Neuronal stem cell (in vitro differentiated cells): ENCODE measurements at regions not wholly inside any gene's neighbourhood (a gene's known extent, or its start where the extent isn't known, plus 50 kb on each side); places are given as distances from the start of the nearest gene placed in this dataset.

Experiments
- DNase-seq: peaks from one replicate; pipeline ENCODE4 v3.0.0-alpha.2; 2013; ENCODE audit warnings: low spot score
- H2AFZ ChIP-seq: one replicate; pipeline ENCODE4 v1.6.1; 2013; ENCODE audit warnings: mild to moderate bottlenecking, low read length, inconsistent platforms
- H2AK5ac ChIP-seq: 2 replicates; pipeline ENCODE4 v1.6.1; 2013; ENCODE audit warnings: low read depth, mild to moderate bottlenecking, inconsistent platforms, low read length, moderate library complexity, mixed read lengths
- H2BK120ac ChIP-seq: 2 replicates; pipeline ENCODE4 v1.6.1; 2013; ENCODE audit warnings: low read depth, mild to moderate bottlenecking, inconsistent platforms, low read length, moderate library complexity, mixed read lengths
- H2BK12ac ChIP-seq: one replicate; pipeline ENCODE4 v1.6.1; 2013; ENCODE audit warnings: low read length, inconsistent platforms
- H2BK15ac ChIP-seq: 2 replicates; pipeline ENCODE4 v1.6.1; 2013; ENCODE audit warnings: mild to moderate bottlenecking, low read length, inconsistent platforms, mixed read lengths
- H2BK5ac ChIP-seq: one replicate; pipeline ENCODE4 v1.6.1; 2013; ENCODE audit warnings: inconsistent platforms, mild to moderate bottlenecking, low read length, moderate library complexity
- H3K14ac ChIP-seq: one replicate; pipeline ENCODE4 v1.6.1; 2013; ENCODE audit warnings: low read length, inconsistent platforms
- H3K18ac ChIP-seq: 2 replicates; pipeline ENCODE4 v1.6.1; 2013; ENCODE audit warnings: low read length, inconsistent platforms
- H3K23ac ChIP-seq: 2 replicates; pipeline ENCODE4 v1.6.1; 2013; ENCODE audit warnings: low read depth, mild to moderate bottlenecking, mixed read lengths, low read length, inconsistent platforms; ENCODE audit not compliant: poor library complexity
- H3K27ac ChIP-seq: replicated peaks from 3 replicates; pipeline ENCODE4 v1.5.1; 2013; ENCODE audit warnings: low read length, inconsistent platforms
- H3K27me3 ChIP-seq, 3 experiments: 2 replicates each; pipeline ENCODE4 v1.6.1; 2013; ENCODE audit warnings: low read length in 3 of 3, mild to moderate bottlenecking in 2 of 3, inconsistent platforms in 1 of 3, low read depth in 1 of 3, mixed read lengths in 1 of 3, moderate library complexity in 1 of 3; ENCODE audit not compliant: control insufficient read depth in 3 of 3, insufficient read depth in 3 of 3
- H3K36me3 ChIP-seq, 2 donors: replicated peaks in 1 of 2; 2 replicates each; pipeline ENCODE4 v1.6.1; 2013; ENCODE audit warnings: low read length in 2 of 2; ENCODE audit not compliant: control insufficient read depth in 2 of 2, insufficient read depth in 2 of 2
- H3K4ac ChIP-seq: 2 replicates; pipeline ENCODE4 v1.6.1; 2013; ENCODE audit warnings: inconsistent platforms, mild to moderate bottlenecking, low read length, moderate library complexity
- H3K4me1 ChIP-seq, 2 donors: 1 replicate in 1 of 2; 2 replicates in 1 of 2; pipeline ENCODE4 v1.6.1; 2013; ENCODE audit warnings: low read length in 2 of 2, low read depth in 1 of 2; ENCODE audit not compliant: control insufficient read depth in 2 of 2, insufficient read depth in 1 of 2
- H3K4me2 ChIP-seq: one replicate; pipeline ENCODE4 v1.6.1; 2013; ENCODE audit warnings: mild to moderate bottlenecking, low read length, inconsistent platforms; ENCODE audit not compliant: insufficient read depth, poor library complexity, severe bottlenecking
- H3K4me3 ChIP-seq, 2 donors: 2 replicates each; pipeline ENCODE4 v1.5.1; 2013; ENCODE audit warnings: low read length in 2 of 2, mild to moderate bottlenecking in 2 of 2, inconsistent platforms in 1 of 2, moderate library complexity in 1 of 2
- H3K79me1 ChIP-seq: one replicate; pipeline ENCODE4 v1.6.1; 2013; ENCODE audit warnings: low read depth, mild to moderate bottlenecking, inconsistent platforms, low read length, moderate library complexity
- H3K9ac ChIP-seq: one replicate; pipeline ENCODE4 v1.6.1; 2013; ENCODE audit warnings: mild to moderate bottlenecking, low read depth, low read length, inconsistent platforms; ENCODE audit not compliant: poor library complexity
- H3K9me3 ChIP-seq, 2 donors: replicated peaks in 1 of 2; 2 replicates each; pipeline versions ENCODE3 to v1.6.1; 2013; ENCODE audit warnings: low read length in 2 of 2, mild to moderate bottlenecking in 2 of 2, inconsistent platforms in 1 of 2, low read depth in 1 of 2, mixed read lengths in 1 of 2, moderate library complexity in 1 of 2; ENCODE audit not compliant: control insufficient read depth in 2 of 2, insufficient read depth in 1 of 2
- H4K8ac ChIP-seq: one replicate; pipeline ENCODE4 v1.6.1; 2013; ENCODE audit warnings: low read depth, mild to moderate bottlenecking, inconsistent platforms, low read length, moderate library complexity
- H4K91ac ChIP-seq: one replicate; pipeline ENCODE4 v1.6.1; 2013; ENCODE audit warnings: low read length, low read depth, mild to moderate bottlenecking, inconsistent platforms; ENCODE audit not compliant: poor library complexity
- WGBS, 2 donors: extraction: QIAGEN DNeasy Blood & Tissue Kit; methylation state at CpG; one replicate each; pipeline ENCODE4 v1.1.7; 2013; ENCODE audit warnings: missing lambda C conversion rate in 2 of 2, mixed read lengths in 1 of 2; ENCODE audit not compliant: insufficient read length in 2 of 2, insufficient replicate concordance in 1 of 2; ENCODE audit errors: extremely low coverage in 2 of 2; 5-methylcytosine and 5-hydroxymethylcytosine counted together

- Histone ChIP-seq H3K23ac (no peak overlapping the region), H3K27ac (no peak overlapping the region), H3K14ac (no peak overlapping the region), H3K4me3 (no peak overlapping the region), H2BK12ac (no peak overlapping the region), H3K4me1 (no peaks in the 10 kb centered on the region), H4K91ac (no peak overlapping the region), H2AFZ (no peak overlapping the region), H3K9me3 (no peaks in the 10 kb centered on the region), H3K4me2 (no peak overlapping the region), H3K9ac (no peak overlapping the region), H2BK15ac (no peak overlapping the region), H3K36me3 (no peaks in the 10 kb centered on the region), H3K27me3 (no peaks in the 10 kb centered on the region), H3K79me1 (no peaks in the 10 kb centered on the region), H3K4ac (no peak overlapping the region), H2AK5ac (no peak overlapping the region), H4K8ac (no peak overlapping the region), H2BK120ac (no peak overlapping the region), H2BK5ac (no peak overlapping the region), H3K18ac (no peak overlapping the region)
- DNase-seq: no peak
These were observed 365.1 kb downstream of the IPO8 start for GRCh38 chr12:30330565-30330964.

GRCh38 chr12:30329281-30329680, 366.4 kb downstream of the IPO8 start:
- Histone ChIP-seq H3K36me3 (no peaks in the 10 kb centered on the region), H3K27ac (no peak overlapping the region), H3K23ac (no peak overlapping the region), H3K27me3 (no peaks in the 10 kb centered on the region), H3K4ac (no peak overlapping the region), H2AFZ (no peak overlapping the region), H3K4me1 (no peaks in the 10 kb centered on the region), H3K9ac (no peak overlapping the region), H2BK120ac (no peak overlapping the region), H3K79me1 (no peaks in the 10 kb centered on the region), H2BK12ac (no peak overlapping the region), H4K8ac (no peak overlapping the region), H2AK5ac (no peak overlapping the region), H3K14ac (no peak overlapping the region), H3K18ac (no peak overlapping the region), H3K4me2 (no peak overlapping the region), H3K9me3 (no peaks in the 10 kb centered on the region), H2BK5ac (no peak overlapping the region), H2BK15ac (no peak overlapping the region), H4K91ac (no peak overlapping the region), H3K4me3 (no peak overlapping the region)
- no CpG with 5 or more reads among the region's 2 CpGs for WGBS, 2 donors
- no peak for DNase-seq

GRCh38 chr12:30323008-30323407, 372.7 kb downstream of the IPO8 start:
- Histone ChIP-seq H3K4me2 (no peak overlapping the region), H2AFZ (no peak overlapping the region), H3K9me3 (no peaks in the 10 kb centered on the region), H3K27me3 (no peaks in the 10 kb centered on the region), H2AK5ac (no peak overlapping the region), H2BK120ac (no peak overlapping the region), H2BK5ac (no peak overlapping the region), H2BK12ac (no peak overlapping the region), H3K4ac (no peak overlapping the region), H3K79me1 (no peaks in the 10 kb centered on the region), H3K18ac (no peak overlapping the region), H3K4me3 (no peak overlapping the region), H2BK15ac (no peak overlapping the region), H3K36me3 (no peaks in the 10 kb centered on the region), H4K91ac (no peak overlapping the region), H3K9ac (no peak overlapping the region), H4K8ac (no peak overlapping the region), H3K4me1 (no peaks in the 10 kb centered on the region), H3K23ac (no peak overlapping the region), H3K27ac (no peak overlapping the region), H3K14ac (no peak overlapping the region)
- WGBS, 2 donors: no CpG with 5 or more reads among the region's 4 CpGs
- no peak for DNase-seq

DNA sequence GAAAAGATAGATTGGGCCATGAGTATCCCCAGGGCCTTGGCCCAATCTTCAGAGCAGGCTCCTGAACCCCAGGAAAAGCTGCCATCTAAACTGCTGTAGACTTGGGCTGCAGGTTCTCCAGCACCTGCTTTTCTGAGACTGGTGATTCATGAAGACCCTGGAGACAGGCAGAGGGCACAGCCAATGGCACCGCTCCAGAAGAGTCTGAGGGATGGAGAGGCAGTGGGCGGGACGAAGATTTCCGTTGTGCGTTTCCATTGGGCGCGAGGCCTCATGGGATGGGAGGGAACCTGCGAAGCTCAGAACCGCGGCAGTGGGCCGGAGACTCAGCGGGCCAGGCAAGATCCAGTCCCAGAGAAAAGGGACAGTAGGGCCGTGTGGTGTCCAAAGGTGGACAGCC, 375.1 kb downstream of the IPO8 start:
- WGBS, 2 donors: no CpG with 5 or more reads among the region's 13 CpGs
- Histone ChIP-seq H3K4ac (no peak overlapping the region), H3K9me3 (no peaks in the 10 kb centered on the region), H3K4me2 (no peak overlapping the region), H3K27ac (no peak overlapping the region), H2BK5ac (no peak overlapping the region), H3K18ac (no peak overlapping the region), H3K4me3 (no peak overlapping the region), H3K23ac (peak overlapping the region; percentile 30), H2AK5ac (no peak overlapping the region), H3K79me1 (no peaks in the 10 kb centered on the region), H3K27me3 (no peaks in the 10 kb centered on the region), H2AFZ (no peak overlapping the region), H3K9ac (no peak overlapping the region), H2BK12ac (no peak overlapping the region), H3K14ac (no peak overlapping the region), H3K4me1 (no peaks in the 10 kb centered on the region), H2BK120ac (no peak overlapping the region), H4K8ac (no peak overlapping the region), H4K91ac (no peak overlapping the region), H2BK15ac (no peak overlapping the region), H3K36me3 (no peaks in the 10 kb centered on the region)
- no peak for DNase-seq
